SK-N-SH (cell line): ENCODE measurements at regions not wholly inside any gene's neighbourhood (a gene's known extent, or its start where the extent isn't known, plus 50 kb on each side); places are given as distances from the start of the nearest gene placed in this dataset.
A peak's percentile ranks its signal among the peaks of the same experiment; 100 is the strongest.

ENCODE experiments used
- CTCF ChIA-PET: fragments of 300-600, 350-600 bp; formaldehyde crosslinking; extraction: SDS; loops from one replicate; lab custom pipeline; 2021; lab: Yijun Ruan, JAX
- POLR2A ChIA-PET: fragments of 350-600 bp; sonication (Branson Sonifier 250); formaldehyde crosslinking; extraction: SDS; loops from one replicate; lab custom pipeline; 2020; ENCODE audit warnings: antibody characterized with exemption, inconsistent platforms; lab: Yijun Ruan, JAX
- DNase-seq: peaks from one replicate; pipeline ENCODE4 v3.0.0; 2012
- H2AFZ ChIP-seq: fragments of 200-600 bp; sonication (generic); 2 replicates; pipeline ENCODE4 v1.8.1; 2016; ENCODE audit warnings: antibody characterized with exemption, mild to moderate bottlenecking, low read depth
- H3F3A ChIP-seq: fragments of 200-600 bp; sonication (generic); replicated peaks from 2 replicates; pipeline ENCODE3; 2016; ENCODE audit warnings: antibody characterized with exemption, mild to moderate bottlenecking; ENCODE audit not compliant: insufficient read depth
- H3K27ac ChIP-seq, 2 experiments: fragments of 200-500 bp in 1 of 2; fragments of 200-600 bp in 1 of 2; sonication (Bioruptor generic) in 1 of 2; sonication (generic), shearing (Covaris generic) in 1 of 2; 2 replicates each; pipeline versions ENCODE4 v1.5.1 to v1.6.1; 2014 to 2016; ENCODE audit warnings: low read depth in 2 of 2, inconsistent platforms in 1 of 2, low read length in 1 of 2, mild to moderate bottlenecking in 1 of 2, mixed read lengths in 1 of 2
- H3K27me3 ChIP-seq: fragments of 200-600 bp; sonication (generic), shearing (Covaris generic); 2 replicates; pipeline ENCODE4 v1.6.1; 2016; ENCODE audit warnings: mixed run types; ENCODE audit not compliant: insufficient read depth
- H3K36me3 ChIP-seq, 2 experiments: fragments of 200-500 bp in 1 of 2; fragments of 200-600 bp in 1 of 2; sonication (Bioruptor generic) in 1 of 2; sonication (generic) in 1 of 2; replicated peaks in 1 of 2; 2 replicates each; pipeline versions ENCODE3 to v1.5.1; 2014 to 2016; ENCODE audit warnings: low read length in 1 of 2, mild to moderate bottlenecking in 1 of 2; ENCODE audit not compliant: insufficient read depth in 2 of 2, control insufficient read depth in 1 of 2
- H3K4me1 ChIP-seq, 2 experiments: fragments of 200-500 bp in 1 of 2; fragments of 200-600 bp in 1 of 2; sonication (Bioruptor generic) in 1 of 2; sonication (generic), shearing (Covaris generic) in 1 of 2; 2 replicates each; pipeline versions ENCODE4 v1.5.1 to v1.6.1; 2014 to 2016; ENCODE audit warnings: low read depth in 1 of 2, low read length in 1 of 2, mixed run types in 1 of 2; ENCODE audit not compliant: insufficient read depth in 2 of 2, control insufficient read depth in 1 of 2
- H3K4me2 ChIP-seq: fragments of 200-600 bp; sonication (generic), shearing (Covaris generic); 2 replicates; pipeline ENCODE4 v1.6.1; 2017; ENCODE audit warnings: mixed run types
- H3K4me3 ChIP-seq, 2 experiments: fragments of 200-500 bp in 1 of 2; fragments of 200-600 bp in 1 of 2; sonication (Bioruptor generic) in 1 of 2; sonication (generic), shearing (Covaris generic) in 1 of 2; 2 replicates each; pipeline versions ENCODE4 v1.5.1 to v1.8.1; 2014 to 2016; ENCODE audit warnings: low read depth in 2 of 2, inconsistent platforms in 1 of 2, low read length in 1 of 2, mild to moderate bottlenecking in 1 of 2, mixed read lengths in 1 of 2, moderate library complexity in 1 of 2
- H3K79me2 ChIP-seq: fragments of 200-600 bp; sonication (generic); 2 replicates; pipeline ENCODE4 v1.8.1; 2017; ENCODE audit warnings: mild to moderate bottlenecking; ENCODE audit not compliant: insufficient read depth
- H3K9ac ChIP-seq: fragments of 200-600 bp; sonication (generic); 2 replicates; pipeline ENCODE4 v1.6.1; 2017; ENCODE audit warnings: mixed run types
- H3K9me2 ChIP-seq: fragments of 200-600 bp; sonication (generic); 2 replicates; pipeline ENCODE4 v1.6.1; 2017; ENCODE audit warnings: mixed run types
- H3K9me3 ChIP-seq: fragments of 200-600 bp; sonication (generic); 2 replicates; pipeline ENCODE4 v1.6.1; 2017; ENCODE audit warnings: mixed run types, mild to moderate bottlenecking, moderate library complexity
- H4K20me1 ChIP-seq: fragments of 200-600 bp; sonication (generic); 2 replicates; pipeline ENCODE4 v1.6.1; 2017; ENCODE audit warnings: mild to moderate bottlenecking, mixed run types; ENCODE audit not compliant: insufficient read depth
- ELF1 ChIP-seq: IDR thresholded peaks from 2 replicates; pipeline ENCODE4 v1.4.0; 2012
- MEF2A ChIP-seq: IDR thresholded peaks from 2 replicates; pipeline ENCODE4 v1.4.0; 2012; ENCODE audit warnings: low read depth, borderline replicate concordance
- RAD21 ChIP-seq: IDR thresholded peaks from 2 replicates; pipeline ENCODE4 v1.6.1; 2012; ENCODE audit warnings: mild to moderate bottlenecking, low read length
- SMC3 ChIP-seq: IDR thresholded peaks from 2 replicates; pipeline ENCODE4 v1.6.1; 2012; ENCODE audit warnings: low read depth, low read length, improper control_type of control experiment
- TAF1 ChIP-seq: IDR thresholded peaks from 2 replicates; pipeline ENCODE4 v1.6.1; 2012; ENCODE audit warnings: low read depth, mild to moderate bottlenecking, low read length, moderate library complexity, borderline replicate concordance
- TCF12 ChIP-seq: IDR thresholded peaks from 2 replicates; pipeline ENCODE4 v1.4.0; 2012
- WGBS: methylation state at CpG from one replicate; pipeline ENCODE4 v1.1.6; 2017; ENCODE audit warnings: low lambda C conversion rate; 5-methylcytosine and 5-hydroxymethylcytosine counted together
- TF ChIP-seq, protein P1 (sequence below): fragments of 200-600 bp; sonication (generic); IDR thresholded peaks from 2 replicates; pipeline ENCODE4 v1.6.1; 2017; ENCODE audit warnings: antibody characterized with exemption, mild to moderate bottlenecking, moderate library complexity
- TF ChIP-seq, protein P2 (sequence below): IDR thresholded peaks from 2 replicates; pipeline ENCODE4 v1.4.0; 2012; ENCODE audit warnings: low read depth
- TF ChIP-seq, protein P3 (sequence below): IDR thresholded peaks from 2 replicates; pipeline ENCODE4 v1.6.1; 2012; ENCODE audit warnings: mild to moderate bottlenecking, low read depth, low read length, moderate library complexity
- TF ChIP-seq, protein P4 (sequence below): IDR thresholded peaks from 2 replicates; pipeline ENCODE4; 2012
- TF ChIP-seq, protein P5 (sequence below): fragments of 150-350 bp; IDR thresholded peaks from 2 replicates; pipeline ENCODE4 v1.6.1; 2016; ENCODE audit warnings: mild to moderate bottlenecking, low read depth, low read length

DNA sequence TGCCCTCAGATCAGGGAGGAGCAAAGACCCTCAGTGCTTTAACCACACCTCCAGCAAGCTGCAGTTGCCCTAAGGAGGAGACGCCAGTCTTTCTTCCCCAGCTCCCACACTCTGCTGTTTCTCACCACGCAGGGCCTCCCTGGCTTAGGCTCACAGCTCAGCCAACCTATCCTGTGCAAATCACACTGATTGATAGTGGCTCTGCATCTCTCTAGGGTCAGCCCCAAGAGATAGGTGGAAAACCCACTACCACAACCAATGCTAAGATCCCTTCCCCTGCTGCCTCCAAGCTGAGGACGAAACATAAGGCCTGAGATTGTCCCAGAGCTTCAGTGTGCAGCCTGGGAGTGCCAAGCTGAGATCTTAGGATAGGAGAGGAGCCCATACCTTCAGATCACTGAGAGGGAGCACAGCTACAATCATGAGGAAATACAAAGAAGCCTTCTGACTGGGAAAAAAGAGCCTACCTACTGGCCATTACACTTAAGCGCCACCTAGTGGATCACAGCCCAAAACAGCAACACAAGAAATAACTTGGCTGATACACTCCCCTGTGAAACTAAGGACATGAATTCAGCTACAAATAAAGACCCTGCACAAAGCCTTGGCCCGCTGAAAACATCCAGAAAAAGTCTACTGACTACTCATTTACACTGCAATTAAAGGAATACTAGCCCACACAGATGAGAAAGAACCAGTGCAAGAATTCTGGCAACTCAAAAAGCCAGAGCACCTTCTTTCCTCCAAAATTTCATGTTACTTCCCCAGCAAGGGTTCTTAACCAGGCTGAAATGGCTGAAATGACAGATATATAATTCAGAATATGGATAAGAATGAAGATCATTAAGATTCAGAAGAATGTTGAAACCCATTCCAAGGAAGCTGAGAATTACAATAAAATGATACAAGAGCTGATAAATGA lies 271.5 kb upstream of the DCBLD2 start:
- Histone ChIP-seq H3F3A (no peaks in the 10 kb centered on the region), H3K9me3 (no peaks in the 10 kb centered on the region; the same call in 1 of the 2 replicates), H4K20me1 (no peaks in the 10 kb centered on the region), H3K27me3 (no peaks in the 10 kb centered on the region), H3K4me2 (no peak overlapping the region), H3K27ac (no peak overlapping the region), H3K79me2 (no peaks in the 10 kb centered on the region), H3K36me3 (no peaks in the 10 kb centered on the region), H3K4me3 (no peak overlapping the region), H2AFZ (no peak overlapping the region), H3K4me1 (no peaks in the 10 kb centered on the region), H3K9me2 (peaks cover 3% of the 10 kb centered on the region; the same call in 1 of the 2 replicates), H3K9ac (no peak overlapping the region)
- WGBS = 6% methylated on average over 4 of the region's 5 CpGs
- ChIA-PET POLR2A (no interaction called here), CTCF (interaction anchor here (0.6 to 5.8 kb wide), 30 partner anchors 8 to 581 kb away, joined by 3 to 73 read pairs (median 4); no protein-coding TSS in a partner anchor)
- TF ChIP-seq, protein P1, sequence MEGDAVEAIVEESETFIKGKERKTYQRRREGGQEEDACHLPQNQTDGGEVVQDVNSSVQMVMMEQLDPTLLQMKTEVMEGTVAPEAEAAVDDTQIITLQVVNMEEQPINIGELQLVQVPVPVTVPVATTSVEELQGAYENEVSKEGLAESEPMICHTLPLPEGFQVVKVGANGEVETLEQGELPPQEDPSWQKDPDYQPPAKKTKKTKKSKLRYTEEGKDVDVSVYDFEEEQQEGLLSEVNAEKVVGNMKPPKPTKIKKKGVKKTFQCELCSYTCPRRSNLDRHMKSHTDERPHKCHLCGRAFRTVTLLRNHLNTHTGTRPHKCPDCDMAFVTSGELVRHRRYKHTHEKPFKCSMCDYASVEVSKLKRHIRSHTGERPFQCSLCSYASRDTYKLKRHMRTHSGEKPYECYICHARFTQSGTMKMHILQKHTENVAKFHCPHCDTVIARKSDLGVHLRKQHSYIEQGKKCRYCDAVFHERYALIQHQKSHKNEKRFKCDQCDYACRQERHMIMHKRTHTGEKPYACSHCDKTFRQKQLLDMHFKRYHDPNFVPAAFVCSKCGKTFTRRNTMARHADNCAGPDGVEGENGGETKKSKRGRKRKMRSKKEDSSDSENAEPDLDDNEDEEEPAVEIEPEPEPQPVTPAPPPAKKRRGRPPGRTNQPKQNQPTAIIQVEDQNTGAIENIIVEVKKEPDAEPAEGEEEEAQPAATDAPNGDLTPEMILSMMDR = peak; percentile 87
- TF ChIP-seq SMC3 = peak; percentile 78
- TF ChIP-seq, protein P2, sequence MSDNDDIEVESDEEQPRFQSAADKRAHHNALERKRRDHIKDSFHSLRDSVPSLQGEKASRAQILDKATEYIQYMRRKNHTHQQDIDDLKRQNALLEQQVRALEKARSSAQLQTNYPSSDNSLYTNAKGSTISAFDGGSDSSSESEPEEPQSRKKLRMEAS = no peak
- TF ChIP-seq, protein P3, sequence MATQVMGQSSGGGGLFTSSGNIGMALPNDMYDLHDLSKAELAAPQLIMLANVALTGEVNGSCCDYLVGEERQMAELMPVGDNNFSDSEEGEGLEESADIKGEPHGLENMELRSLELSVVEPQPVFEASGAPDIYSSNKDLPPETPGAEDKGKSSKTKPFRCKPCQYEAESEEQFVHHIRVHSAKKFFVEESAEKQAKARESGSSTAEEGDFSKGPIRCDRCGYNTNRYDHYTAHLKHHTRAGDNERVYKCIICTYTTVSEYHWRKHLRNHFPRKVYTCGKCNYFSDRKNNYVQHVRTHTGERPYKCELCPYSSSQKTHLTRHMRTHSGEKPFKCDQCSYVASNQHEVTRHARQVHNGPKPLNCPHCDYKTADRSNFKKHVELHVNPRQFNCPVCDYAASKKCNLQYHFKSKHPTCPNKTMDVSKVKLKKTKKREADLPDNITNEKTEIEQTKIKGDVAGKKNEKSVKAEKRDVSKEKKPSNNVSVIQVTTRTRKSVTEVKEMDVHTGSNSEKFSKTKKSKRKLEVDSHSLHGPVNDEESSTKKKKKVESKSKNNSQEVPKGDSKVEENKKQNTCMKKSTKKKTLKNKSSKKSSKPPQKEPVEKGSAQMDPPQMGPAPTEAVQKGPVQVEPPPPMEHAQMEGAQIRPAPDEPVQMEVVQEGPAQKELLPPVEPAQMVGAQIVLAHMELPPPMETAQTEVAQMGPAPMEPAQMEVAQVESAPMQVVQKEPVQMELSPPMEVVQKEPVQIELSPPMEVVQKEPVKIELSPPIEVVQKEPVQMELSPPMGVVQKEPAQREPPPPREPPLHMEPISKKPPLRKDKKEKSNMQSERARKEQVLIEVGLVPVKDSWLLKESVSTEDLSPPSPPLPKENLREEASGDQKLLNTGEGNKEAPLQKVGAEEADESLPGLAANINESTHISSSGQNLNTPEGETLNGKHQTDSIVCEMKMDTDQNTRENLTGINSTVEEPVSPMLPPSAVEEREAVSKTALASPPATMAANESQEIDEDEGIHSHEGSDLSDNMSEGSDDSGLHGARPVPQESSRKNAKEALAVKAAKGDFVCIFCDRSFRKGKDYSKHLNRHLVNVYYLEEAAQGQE = no peak
- TF ChIP-seq, protein P4, sequence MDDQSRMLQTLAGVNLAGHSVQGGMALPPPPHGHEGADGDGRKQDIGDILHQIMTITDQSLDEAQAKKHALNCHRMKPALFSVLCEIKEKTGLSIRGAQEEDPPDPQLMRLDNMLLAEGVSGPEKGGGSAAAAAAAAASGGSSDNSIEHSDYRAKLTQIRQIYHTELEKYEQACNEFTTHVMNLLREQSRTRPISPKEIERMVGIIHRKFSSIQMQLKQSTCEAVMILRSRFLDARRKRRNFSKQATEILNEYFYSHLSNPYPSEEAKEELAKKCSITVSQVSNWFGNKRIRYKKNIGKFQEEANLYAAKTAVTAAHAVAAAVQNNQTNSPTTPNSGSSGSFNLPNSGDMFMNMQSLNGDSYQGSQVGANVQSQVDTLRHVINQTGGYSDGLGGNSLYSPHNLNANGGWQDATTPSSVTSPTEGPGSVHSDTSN = no peak
- TF ChIP-seq TCF12 = no peak
- no peak for TF ChIP-seq ELF1
- TF ChIP-seq, protein P5, sequence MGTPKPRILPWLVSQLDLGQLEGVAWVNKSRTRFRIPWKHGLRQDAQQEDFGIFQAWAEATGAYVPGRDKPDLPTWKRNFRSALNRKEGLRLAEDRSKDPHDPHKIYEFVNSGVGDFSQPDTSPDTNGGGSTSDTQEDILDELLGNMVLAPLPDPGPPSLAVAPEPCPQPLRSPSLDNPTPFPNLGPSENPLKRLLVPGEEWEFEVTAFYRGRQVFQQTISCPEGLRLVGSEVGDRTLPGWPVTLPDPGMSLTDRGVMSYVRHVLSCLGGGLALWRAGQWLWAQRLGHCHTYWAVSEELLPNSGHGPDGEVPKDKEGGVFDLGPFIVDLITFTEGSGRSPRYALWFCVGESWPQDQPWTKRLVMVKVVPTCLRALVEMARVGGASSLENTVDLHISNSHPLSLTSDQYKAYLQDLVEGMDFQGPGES = no peak
- 0 out of 2 replicates have a peak, but pooled peaks have one; percentile 17 for TF ChIP-seq TAF1
- TF ChIP-seq RAD21 = peak; percentile 71
- TF ChIP-seq MEF2A = no peak
- peak; percentile 36 for DNase-seq
